ENCODE measurements at regions not wholly inside any gene's neighbourhood (a gene's known extent, or its start where the extent isn't known, plus 50 kb on each side); places are given as distances from the start of the nearest gene placed in this dataset.

- Histone ChIP-seq H2AK5ac (ENCODE audit: insufficient read length, low read length) (no peak overlapping the region), H3K14ac (ENCODE audit: insufficient read depth, low read length) (no peak overlapping the region), H2BK15ac (ENCODE audit: low read depth, low read length) (no peak overlapping the region), H3K79me1 (ENCODE audit: insufficient read depth, low read depth, low read length, poor library complexity, severe bottlenecking) (no peaks in the 10 kb centered on the region), H3K9ac (ENCODE audit: extremely low read depth, insufficient read length, low read length) (no peak overlapping the region), H4K91ac (ENCODE audit: insufficient read length, low read depth, low read length) (no peak overlapping the region), H3K56ac (ENCODE audit: insufficient read length, low read depth, low read length) (no peak overlapping the region), H3K18ac (ENCODE audit: insufficient read length, low read depth, low read length) (no peak overlapping the region), H2BK20ac (ENCODE audit: low read depth, low read length, poor library complexity, severe bottlenecking) (no peak overlapping the region), H2BK12ac (ENCODE audit: insufficient read length, low read depth, low read length) (no peak overlapping the region), H3K27ac (ENCODE audit: insufficient read length, low read depth, low read length) (no peak overlapping the region), H3K4me2 (ENCODE audit: insufficient read depth, insufficient read length, low read length) (no peak overlapping the region), H3K79me2 (ENCODE audit: insufficient read depth, low read length) (no peaks in the 10 kb centered on the region), H3K4me1 (ENCODE audit: insufficient read depth, low read length) (no peaks in the 10 kb centered on the region), H3K23me2 (ENCODE audit: insufficient read length, low read depth, low read length, poor library complexity, severe bottlenecking) (no peaks in the 10 kb centered on the region), H3K9me3 (ENCODE audit: control insufficient read depth, low read depth, low read length) (no peaks in the 10 kb centered on the region), H4K8ac (replicated peaks; ENCODE audit: insufficient read length, low read depth, low read length) (no peak overlapping the region), H3K4ac (ENCODE audit: low read depth, low read length) (no peak overlapping the region), H2AFZ (ENCODE audit: low read length) (no peak overlapping the region), H3T11ph (ENCODE audit: low read length) (no peak overlapping the region), H3K23ac (ENCODE audit: insufficient read length, low read depth, low read length) (no peak overlapping the region), H2BK5ac (ENCODE audit: insufficient read length, low read length) (no peak overlapping the region), H4K5ac (ENCODE audit: insufficient read length, low read depth, low read length) (no peak overlapping the region), H2BK120ac (ENCODE audit: low read depth, low read length, poor library complexity, severe bottlenecking) (no peak overlapping the region), H4K20me1 (ENCODE audit: control insufficient read depth, insufficient read depth, insufficient read length) (no peaks in the 10 kb centered on the region), H3K27me3 (ENCODE audit: insufficient read depth, low read length) (no peaks in the 10 kb centered on the region)
- H3K27me3 Mint-ChIP-seq (ENCODE audit: low read depth) = no peaks in the 10 kb centered on the region
- H3K27ac Mint-ChIP-seq = peak overlapping the region in 1 of 3 experiments; percentile 61; a peak in 1 of 7 replicates
- no peaks in the 10 kb centered on the region for H3K9me3 Mint-ChIP-seq
- peaks cover 23 to 30% of the 10 kb centered on the region in 2 experiments for H3K4me1 Mint-ChIP-seq
- peaks cover 13 to 69% (median 16%) of the 10 kb centered on the region in 3 experiments; a peak in 6 of 7 replicates for H3K36me3 Mint-ChIP-seq (ENCODE audit: insufficient read depth in 1 of 3, low read depth in 3 of 3)
- TF ChIP-seq, protein P1, sequence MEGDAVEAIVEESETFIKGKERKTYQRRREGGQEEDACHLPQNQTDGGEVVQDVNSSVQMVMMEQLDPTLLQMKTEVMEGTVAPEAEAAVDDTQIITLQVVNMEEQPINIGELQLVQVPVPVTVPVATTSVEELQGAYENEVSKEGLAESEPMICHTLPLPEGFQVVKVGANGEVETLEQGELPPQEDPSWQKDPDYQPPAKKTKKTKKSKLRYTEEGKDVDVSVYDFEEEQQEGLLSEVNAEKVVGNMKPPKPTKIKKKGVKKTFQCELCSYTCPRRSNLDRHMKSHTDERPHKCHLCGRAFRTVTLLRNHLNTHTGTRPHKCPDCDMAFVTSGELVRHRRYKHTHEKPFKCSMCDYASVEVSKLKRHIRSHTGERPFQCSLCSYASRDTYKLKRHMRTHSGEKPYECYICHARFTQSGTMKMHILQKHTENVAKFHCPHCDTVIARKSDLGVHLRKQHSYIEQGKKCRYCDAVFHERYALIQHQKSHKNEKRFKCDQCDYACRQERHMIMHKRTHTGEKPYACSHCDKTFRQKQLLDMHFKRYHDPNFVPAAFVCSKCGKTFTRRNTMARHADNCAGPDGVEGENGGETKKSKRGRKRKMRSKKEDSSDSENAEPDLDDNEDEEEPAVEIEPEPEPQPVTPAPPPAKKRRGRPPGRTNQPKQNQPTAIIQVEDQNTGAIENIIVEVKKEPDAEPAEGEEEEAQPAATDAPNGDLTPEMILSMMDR (conservative IDR thresholded peaks at IDR 0.05) = peak; percentile 51
- no peak for DNase-seq
- no CpG with 5 or more reads among the region's 4 CpGs for WGBS (ENCODE audit: extremely low coverage, insufficient read length, low lambda C conversion rate)
- no peak overlapping the region for H3K4me3 Mint-ChIP-seq
These were observed 75.5 kb downstream of the DPRX start for GRCh38 chr19:53707278-53707677.

Measured in H9 (cell line).